Thyroid gland (tissue), 4 donors: ENCODE measurements at regions not wholly inside any gene's neighbourhood (a gene's known extent, or its start where the extent isn't known, plus 50 kb on each side); places are given as distances from the start of the nearest gene placed in this dataset.
"Not testable (repeated sequence)": the region's sequence is repeated elsewhere in the genome, so short reads cannot be mapped to it uniquely, and the experiment has no call there.

ENCODE experiments used
- POLR2A ChIP-seq, 2 donors: fragments of 450-650 bp; IDR thresholded peaks; one replicate each; pipeline ENCODE4 v1.6.1; 2017; ENCODE audit warnings: antibody characterized with exemption in 2 of 2, mild to moderate bottlenecking in 2 of 2, moderate library complexity in 1 of 2
- TF ChIP-seq, protein P1 (sequence below), 6 experiments: fragments of 200-600 bp in 3 of 6; fragments of 450-650 bp in 3 of 6; sonication (generic) in 3 of 6; IDR thresholded peaks; one replicate each; pipeline ENCODE4 v1.5.1; 2016 to 2019; ENCODE audit warnings: antibody characterized with exemption in 6 of 6, mild to moderate bottlenecking in 2 of 6, inconsistent platforms in 1 of 6, moderate library complexity in 1 of 6

DNA sequence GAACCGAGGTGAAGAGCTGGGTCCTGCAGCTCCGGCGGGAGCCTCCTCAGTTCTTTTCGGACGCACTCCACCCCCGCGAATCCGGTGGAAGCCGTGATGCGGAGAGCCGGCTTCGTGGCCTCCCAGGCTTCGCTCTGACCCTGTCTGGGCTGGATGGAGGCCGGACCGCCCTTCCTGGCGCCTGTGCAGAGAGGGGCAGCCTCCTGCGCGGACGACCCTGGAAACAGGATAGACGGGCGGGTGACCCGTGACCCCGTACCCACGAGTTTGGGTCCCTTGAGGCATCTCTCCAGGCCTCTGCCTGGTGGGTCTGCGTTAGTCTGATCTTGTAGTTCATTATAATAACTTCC, 136.0 kb downstream of the FOXD4L6 start:
- TF ChIP-seq, protein P1, sequence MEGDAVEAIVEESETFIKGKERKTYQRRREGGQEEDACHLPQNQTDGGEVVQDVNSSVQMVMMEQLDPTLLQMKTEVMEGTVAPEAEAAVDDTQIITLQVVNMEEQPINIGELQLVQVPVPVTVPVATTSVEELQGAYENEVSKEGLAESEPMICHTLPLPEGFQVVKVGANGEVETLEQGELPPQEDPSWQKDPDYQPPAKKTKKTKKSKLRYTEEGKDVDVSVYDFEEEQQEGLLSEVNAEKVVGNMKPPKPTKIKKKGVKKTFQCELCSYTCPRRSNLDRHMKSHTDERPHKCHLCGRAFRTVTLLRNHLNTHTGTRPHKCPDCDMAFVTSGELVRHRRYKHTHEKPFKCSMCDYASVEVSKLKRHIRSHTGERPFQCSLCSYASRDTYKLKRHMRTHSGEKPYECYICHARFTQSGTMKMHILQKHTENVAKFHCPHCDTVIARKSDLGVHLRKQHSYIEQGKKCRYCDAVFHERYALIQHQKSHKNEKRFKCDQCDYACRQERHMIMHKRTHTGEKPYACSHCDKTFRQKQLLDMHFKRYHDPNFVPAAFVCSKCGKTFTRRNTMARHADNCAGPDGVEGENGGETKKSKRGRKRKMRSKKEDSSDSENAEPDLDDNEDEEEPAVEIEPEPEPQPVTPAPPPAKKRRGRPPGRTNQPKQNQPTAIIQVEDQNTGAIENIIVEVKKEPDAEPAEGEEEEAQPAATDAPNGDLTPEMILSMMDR (IDR thresholded peaks at IDR 0.05): not testable (repeated sequence)
- TF ChIP-seq POLR2A (IDR thresholded peaks at IDR 0.05): not testable (repeated sequence)
